ENCODE measurements at regions not wholly inside any gene's neighbourhood (a gene's known extent, or its start where the extent isn't known, plus 50 kb on each side); places are given as distances from the start of the nearest gene placed in this dataset.

DNA sequence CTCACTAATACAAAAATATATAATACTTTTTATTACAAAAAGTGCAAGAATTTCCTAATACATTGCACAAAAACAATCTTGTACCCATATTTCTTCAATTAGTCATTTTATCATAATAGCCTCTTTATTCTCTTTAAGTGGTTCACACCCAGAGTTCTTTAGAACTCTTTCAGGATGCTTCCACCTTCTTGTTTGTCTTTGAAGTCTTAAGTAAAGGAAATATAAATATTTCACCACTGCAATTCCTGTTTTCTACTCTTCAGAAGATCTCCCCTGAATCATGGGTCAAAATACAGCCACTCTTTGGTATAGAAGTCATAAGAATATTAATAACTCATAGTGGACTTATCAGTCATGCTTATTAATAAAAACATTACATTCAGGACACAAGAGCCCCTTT is 293.0 kb downstream of the ATPSCKMT start:
- Mint-ChIP-seq H3K4me3 (no peak overlapping the region), H3K27me3 (ENCODE audit: low read depth) (peaks cover 3% of the 10 kb centered on the region), H3K27ac (no peak overlapping the region), H3K9me3 (no peaks in the 10 kb centered on the region), H3K4me1 (peaks cover 8% of the 10 kb centered on the region), H3K36me3 (no peaks in the 10 kb centered on the region)
- no peak for DNase-seq (ENCODE audit: low spot score in 2 of 2, unreplicated experiment in 2 of 2)
- TF ChIP-seq, protein P1, sequence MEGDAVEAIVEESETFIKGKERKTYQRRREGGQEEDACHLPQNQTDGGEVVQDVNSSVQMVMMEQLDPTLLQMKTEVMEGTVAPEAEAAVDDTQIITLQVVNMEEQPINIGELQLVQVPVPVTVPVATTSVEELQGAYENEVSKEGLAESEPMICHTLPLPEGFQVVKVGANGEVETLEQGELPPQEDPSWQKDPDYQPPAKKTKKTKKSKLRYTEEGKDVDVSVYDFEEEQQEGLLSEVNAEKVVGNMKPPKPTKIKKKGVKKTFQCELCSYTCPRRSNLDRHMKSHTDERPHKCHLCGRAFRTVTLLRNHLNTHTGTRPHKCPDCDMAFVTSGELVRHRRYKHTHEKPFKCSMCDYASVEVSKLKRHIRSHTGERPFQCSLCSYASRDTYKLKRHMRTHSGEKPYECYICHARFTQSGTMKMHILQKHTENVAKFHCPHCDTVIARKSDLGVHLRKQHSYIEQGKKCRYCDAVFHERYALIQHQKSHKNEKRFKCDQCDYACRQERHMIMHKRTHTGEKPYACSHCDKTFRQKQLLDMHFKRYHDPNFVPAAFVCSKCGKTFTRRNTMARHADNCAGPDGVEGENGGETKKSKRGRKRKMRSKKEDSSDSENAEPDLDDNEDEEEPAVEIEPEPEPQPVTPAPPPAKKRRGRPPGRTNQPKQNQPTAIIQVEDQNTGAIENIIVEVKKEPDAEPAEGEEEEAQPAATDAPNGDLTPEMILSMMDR (IDR thresholded peaks at IDR 0.05; ENCODE audit: unreplicated experiment) = no peak

DNA sequence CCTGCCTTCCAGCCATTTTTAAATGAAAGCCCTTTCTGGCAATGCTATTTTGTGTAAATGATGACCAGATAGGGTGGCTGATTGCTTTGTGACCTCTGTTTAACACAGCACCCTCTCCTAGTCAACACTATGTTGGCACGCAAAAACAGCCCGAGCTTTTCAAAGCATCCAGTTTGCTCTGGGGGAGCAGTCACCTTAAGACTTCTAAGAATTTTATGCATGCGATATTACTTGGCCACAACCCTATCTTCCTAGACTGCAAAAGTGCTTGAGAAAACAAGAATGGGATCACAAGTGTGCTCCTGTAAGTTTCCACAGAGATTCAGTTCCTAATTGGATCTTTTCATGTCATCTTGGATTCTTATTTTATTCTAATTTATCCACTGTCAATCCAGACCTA is 294.1 kb downstream of the ATPSCKMT start:
- Mint-ChIP-seq H3K36me3 (no peaks in the 10 kb centered on the region), H3K27ac (no peak overlapping the region), H3K4me3 (no peak overlapping the region), H3K9me3 (no peaks in the 10 kb centered on the region), H3K27me3 (ENCODE audit: low read depth) (peaks cover 3% of the 10 kb centered on the region), H3K4me1 (peaks cover 8% of the 10 kb centered on the region)
- TF ChIP-seq, protein P1 (IDR thresholded peaks at IDR 0.05; ENCODE audit: unreplicated experiment) = no peak
- DNase-seq (ENCODE audit: low spot score in 2 of 2, unreplicated experiment in 2 of 2) = no peak

DNA sequence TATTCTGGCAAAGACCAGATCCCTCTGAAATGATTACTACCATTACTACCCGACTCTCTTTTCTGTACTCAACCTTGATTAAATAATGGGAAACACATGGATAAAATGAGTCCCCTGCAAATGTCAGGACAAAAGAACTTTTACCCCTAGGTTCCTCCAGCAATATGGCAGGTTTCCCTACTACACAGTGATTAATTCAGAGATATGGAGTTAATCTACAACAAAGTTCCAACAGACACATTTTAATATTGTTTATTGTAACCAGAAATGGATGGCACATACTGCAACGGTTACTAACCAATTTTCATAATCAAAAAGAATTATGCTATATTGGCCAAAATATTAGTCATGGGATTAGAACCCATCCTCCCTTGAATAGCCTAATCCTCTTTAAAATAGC is 294.8 kb downstream of the ATPSCKMT start:
- DNase-seq (ENCODE audit: low spot score in 2 of 2, unreplicated experiment in 2 of 2) = no peak
- Mint-ChIP-seq H3K4me1 (peaks cover 8% of the 10 kb centered on the region), H3K27ac (no peak overlapping the region), H3K27me3 (ENCODE audit: low read depth) (peaks cover 3% of the 10 kb centered on the region), H3K4me3 (no peak overlapping the region), H3K36me3 (no peaks in the 10 kb centered on the region), H3K9me3 (peaks cover 4% of the 10 kb centered on the region)
- TF ChIP-seq, protein P1 (IDR thresholded peaks at IDR 0.05; ENCODE audit: unreplicated experiment) = no peak

DNA sequence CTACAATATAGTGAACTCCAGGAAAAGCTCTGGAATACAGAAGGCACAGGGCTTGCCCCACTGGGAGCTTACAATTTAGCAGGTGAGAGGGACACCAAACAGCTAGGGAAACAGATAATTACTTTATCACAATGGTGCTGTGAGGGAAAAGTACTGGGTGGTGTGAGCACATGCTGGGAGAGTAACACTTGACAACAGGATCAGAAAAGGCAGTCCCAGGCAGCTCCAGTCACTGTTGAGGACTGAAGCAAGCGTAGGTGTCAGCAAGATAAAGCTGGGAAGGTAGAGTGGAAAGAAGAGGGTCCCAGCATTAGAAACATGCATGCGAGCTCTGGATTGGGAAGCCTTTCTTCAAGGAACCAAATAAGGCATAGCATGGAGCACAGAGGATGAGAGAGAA is 296.0 kb downstream of the ATPSCKMT start:
- peaks cover 4% of the 10 kb centered on the region for H3K9me3 Mint-ChIP-seq
- H3K4me1 Mint-ChIP-seq = peaks cover 8% of the 10 kb centered on the region
- TF ChIP-seq, protein P1 (IDR thresholded peaks at IDR 0.05; ENCODE audit: unreplicated experiment) = no peak
- H3K36me3 Mint-ChIP-seq = no peaks in the 10 kb centered on the region
- H3K4me3 Mint-ChIP-seq = no peak overlapping the region
- no peak overlapping the region for H3K27ac Mint-ChIP-seq
- H3K27me3 Mint-ChIP-seq (ENCODE audit: low read depth) = peaks cover 3% of the 10 kb centered on the region
- no peak for DNase-seq (ENCODE audit: low spot score in 2 of 2, unreplicated experiment in 2 of 2)

DNA sequence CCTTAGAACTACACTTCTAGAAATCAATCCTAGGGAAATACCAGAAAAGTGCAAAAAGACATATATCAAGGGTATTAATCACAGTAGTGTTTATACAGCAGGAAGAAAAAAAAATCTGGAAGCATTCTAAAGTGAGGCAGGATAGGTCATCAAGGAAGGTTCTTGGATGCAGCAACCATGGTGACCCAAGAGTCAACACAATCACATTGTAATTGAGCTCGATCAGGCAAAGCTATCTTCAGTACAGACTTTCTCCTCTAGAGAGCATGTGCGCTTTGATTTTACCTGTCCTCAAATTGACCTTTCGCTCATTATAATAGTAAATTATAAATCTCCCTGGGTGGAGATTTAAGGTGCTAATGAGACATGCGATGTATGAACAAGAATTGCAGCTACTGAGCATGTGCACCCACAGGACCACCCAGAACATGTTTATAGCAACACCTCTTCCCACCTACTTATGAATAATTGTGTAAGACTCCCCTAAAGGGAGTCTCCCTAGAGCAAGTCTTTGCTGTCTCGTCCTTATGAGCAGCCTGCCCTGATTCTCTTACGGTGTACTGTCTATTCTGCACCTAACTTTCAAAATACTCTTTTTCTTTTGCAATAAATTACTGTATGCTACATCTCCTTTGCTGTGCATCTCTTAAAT is 297.7 kb downstream of the ATPSCKMT start:
- H3K4me1 Mint-ChIP-seq = peaks cover 12% of the 10 kb centered on the region
- no peak overlapping the region for H3K27ac Mint-ChIP-seq
- H3K9me3 Mint-ChIP-seq = peaks cover 4% of the 10 kb centered on the region
- no peak overlapping the region for H3K4me3 Mint-ChIP-seq
- DNase-seq (ENCODE audit: low spot score in 2 of 2, unreplicated experiment in 2 of 2) = no peak
- TF ChIP-seq, protein P1 (IDR thresholded peaks at IDR 0.05; ENCODE audit: unreplicated experiment) = no peak
- H3K27me3 Mint-ChIP-seq (ENCODE audit: low read depth) = peaks cover 3% of the 10 kb centered on the region
- H3K36me3 Mint-ChIP-seq = no peaks in the 10 kb centered on the region

DNA sequence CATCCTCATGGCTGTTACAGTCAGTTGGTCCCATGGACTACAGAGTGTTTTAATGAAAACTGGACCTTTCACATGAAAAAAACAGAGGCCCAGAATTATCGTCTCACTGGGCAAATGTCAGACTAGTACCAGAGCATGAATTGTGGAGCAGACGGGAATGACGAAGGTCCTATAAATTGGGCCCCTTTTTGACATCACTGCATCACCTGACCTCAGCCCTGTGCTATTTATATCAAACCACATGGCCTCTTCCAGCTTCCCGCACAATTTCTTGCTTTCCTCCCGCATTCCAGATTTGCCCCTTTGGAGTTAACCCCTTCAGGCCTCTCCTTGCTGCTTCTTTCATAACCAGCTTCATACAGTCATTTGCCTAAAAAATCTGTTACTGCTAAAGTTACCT is 301.7 kb downstream of the ATPSCKMT start:
- H3K27me3 Mint-ChIP-seq (ENCODE audit: low read depth) = no peaks in the 10 kb centered on the region
- peaks cover 7% of the 10 kb centered on the region for H3K4me1 Mint-ChIP-seq
- H3K4me3 Mint-ChIP-seq = no peak overlapping the region
- H3K9me3 Mint-ChIP-seq = peaks cover 4% of the 10 kb centered on the region
- no peak overlapping the region for H3K27ac Mint-ChIP-seq
- H3K36me3 Mint-ChIP-seq = no peaks in the 10 kb centered on the region
- TF ChIP-seq, protein P1 (IDR thresholded peaks at IDR 0.05; ENCODE audit: unreplicated experiment) = no peak
- DNase-seq (ENCODE audit: low spot score in 2 of 2, unreplicated experiment in 2 of 2) = no peak

Data from mesothelial cell of epicardium (in vitro differentiated cells).